H9 (cell line): ENCODE measurements at regions not wholly inside any gene's neighbourhood (a gene's known extent, or its start where the extent isn't known, plus 50 kb on each side); places are given as distances from the start of the nearest gene placed in this dataset.

ENCODE experiments used
- DNase-seq: peaks from one replicate; pipeline ENCODE4 v3.0.0-alpha.2; 2017
- H2AFZ ChIP-seq: one replicate; pipeline ENCODE4 v1.6.1; 2013; ENCODE audit warnings: mild to moderate bottlenecking, low read length, control low read depth, moderate library complexity
- H2AK5ac ChIP-seq: 2 replicates; pipeline ENCODE4 v1.6.1; 2013; ENCODE audit warnings: low read length, control low read depth, mixed read lengths; ENCODE audit not compliant: insufficient read length
- H2BK120ac ChIP-seq: one replicate; pipeline ENCODE4 v1.6.1; 2013; ENCODE audit warnings: low read depth, mild to moderate bottlenecking, low read length, control low read depth, inconsistent platforms; ENCODE audit not compliant: poor library complexity, severe bottlenecking
- H2BK12ac ChIP-seq: 2 replicates; pipeline ENCODE4 v1.6.1; 2013; ENCODE audit warnings: low read length, control low read depth, mixed read lengths, low read depth; ENCODE audit not compliant: insufficient read length
- H2BK15ac ChIP-seq: 2 replicates; pipeline ENCODE4 v1.6.1; 2013; ENCODE audit warnings: low read depth, low read length, control low read depth
- H2BK20ac ChIP-seq: one replicate; pipeline ENCODE4 v1.6.1; 2013; ENCODE audit warnings: low read depth, mild to moderate bottlenecking, low read length, control low read depth, inconsistent platforms; ENCODE audit not compliant: poor library complexity, severe bottlenecking
- H2BK5ac ChIP-seq: 2 replicates; pipeline ENCODE4 v1.6.1; 2013; ENCODE audit warnings: low read length, control low read depth, mixed read lengths; ENCODE audit not compliant: insufficient read length
- H3K14ac ChIP-seq: 2 replicates; pipeline ENCODE4 v1.6.1; 2013; ENCODE audit warnings: low read length, control low read depth; ENCODE audit not compliant: insufficient read depth
- H3K18ac ChIP-seq: 2 replicates; pipeline ENCODE4 v1.6.1; 2013; ENCODE audit warnings: low read depth, mild to moderate bottlenecking, mixed read lengths, low read length, control low read depth; ENCODE audit not compliant: insufficient read length
- H3K23ac ChIP-seq: 2 replicates; pipeline ENCODE4 v1.6.1; 2013; ENCODE audit warnings: low read length, control low read depth, mixed read lengths, low read depth; ENCODE audit not compliant: insufficient read length
- H3K23me2 ChIP-seq: 2 replicates; pipeline ENCODE4 v1.6.1; 2013; ENCODE audit warnings: low read depth, mild to moderate bottlenecking, mixed read lengths, low read length, control low read depth; ENCODE audit not compliant: insufficient read length, poor library complexity, severe bottlenecking
- H3K27ac ChIP-seq: 2 replicates; pipeline ENCODE4 v1.5.1; 2013; ENCODE audit warnings: low read length, control low read depth, mixed read lengths, low read depth; ENCODE audit not compliant: insufficient read length
- H3K27me3 ChIP-seq: 2 replicates; pipeline ENCODE4 v1.6.1; 2013; ENCODE audit warnings: low read length, control low read depth, inconsistent platforms; ENCODE audit not compliant: insufficient read depth
- H3K4ac ChIP-seq: 2 replicates; pipeline ENCODE4 v1.6.1; 2013; ENCODE audit warnings: low read depth, mild to moderate bottlenecking, control low read depth, inconsistent platforms, low read length, moderate library complexity
- H3K4me1 ChIP-seq: 2 replicates; pipeline ENCODE4 v1.6.1; 2013; ENCODE audit warnings: low read length, control low read depth, inconsistent platforms; ENCODE audit not compliant: insufficient read depth
- H3K4me2 ChIP-seq: 2 replicates; pipeline ENCODE4 v1.6.1; 2013; ENCODE audit warnings: low read length, control low read depth, mixed read lengths; ENCODE audit not compliant: insufficient read length, insufficient read depth
- H3K56ac ChIP-seq: 2 replicates; pipeline ENCODE4 v1.6.1; 2013; ENCODE audit warnings: low read depth, mild to moderate bottlenecking, mixed read lengths, low read length, control low read depth; ENCODE audit not compliant: insufficient read length
- H3K79me1 ChIP-seq: 2 replicates; pipeline ENCODE4 v1.6.1; 2013; ENCODE audit warnings: low read depth, mild to moderate bottlenecking, moderate library complexity, low read length, control low read depth, inconsistent platforms; ENCODE audit not compliant: insufficient read depth, poor library complexity, severe bottlenecking
- H3K79me2 ChIP-seq: 2 replicates; pipeline ENCODE4 v1.6.1; 2013; ENCODE audit warnings: low read length, control low read depth, inconsistent platforms; ENCODE audit not compliant: insufficient read depth
- H3K9ac ChIP-seq: 2 replicates; pipeline ENCODE4 v1.6.1; 2013; ENCODE audit warnings: low read length, control low read depth, mixed read lengths; ENCODE audit not compliant: insufficient read length; ENCODE audit errors: extremely low read depth
- H3K9me3 ChIP-seq: one replicate; pipeline ENCODE4 v1.6.1; 2013; ENCODE audit warnings: low read depth, low read length, inconsistent platforms; ENCODE audit not compliant: control insufficient read depth
- H3T11ph ChIP-seq: one replicate; pipeline ENCODE4 v1.6.1; 2013; ENCODE audit warnings: mild to moderate bottlenecking, low read length, control low read depth, inconsistent platforms
- H4K20me1 ChIP-seq: one replicate; pipeline ENCODE4 v1.6.1; 2013; ENCODE audit not compliant: control insufficient read depth, insufficient read length, insufficient read depth
- H4K5ac ChIP-seq: 2 replicates; pipeline ENCODE4 v1.6.1; 2013; ENCODE audit warnings: low read depth, mild to moderate bottlenecking, mixed read lengths, low read length, control low read depth; ENCODE audit not compliant: insufficient read length
- H4K8ac ChIP-seq: replicated peaks from 2 replicates; pipeline ENCODE4 v1.6.1; 2013; ENCODE audit warnings: low read length, control low read depth, mixed read lengths, low read depth; ENCODE audit not compliant: insufficient read length
- H4K91ac ChIP-seq: 2 replicates; pipeline ENCODE4 v1.6.1; 2013; ENCODE audit warnings: low read depth, mild to moderate bottlenecking, moderate library complexity, mixed read lengths, low read length, control low read depth; ENCODE audit not compliant: insufficient read length
- H3K27ac Mint-ChIP-seq, 3 experiments: 2 replicates in 2 of 3; 3 replicates in 1 of 3; pipeline ENCODE4 v1.8.0; 2020 to 2021; ENCODE audit warnings: mixed read lengths in 3 of 3, mild to moderate bottlenecking in 1 of 3, moderate library complexity in 1 of 3
- H3K27me3 Mint-ChIP-seq: 2 replicates; pipeline ENCODE4 v1.8.0; 2021; ENCODE audit warnings: low read depth, mild to moderate bottlenecking, moderate library complexity, mixed read lengths
- H3K36me3 Mint-ChIP-seq, 3 experiments: 2 replicates in 2 of 3; 3 replicates in 1 of 3; pipeline ENCODE4 v1.8.0; 2020 to 2021; ENCODE audit warnings: low read depth in 3 of 3, mixed read lengths in 3 of 3; ENCODE audit not compliant: insufficient read depth in 1 of 3
- H3K4me1 Mint-ChIP-seq, 2 experiments: 2 replicates each; pipeline ENCODE4 v1.8.0; 2020; ENCODE audit warnings: mixed read lengths in 2 of 2
- H3K4me3 Mint-ChIP-seq, 2 experiments: 2 replicates in 1 of 2; 3 replicates in 1 of 2; pipeline ENCODE4 v1.8.0; 2020 to 2021; ENCODE audit warnings: mild to moderate bottlenecking in 2 of 2, mixed read lengths in 2 of 2, moderate library complexity in 1 of 2
- H3K9me3 Mint-ChIP-seq, 2 experiments: 2 replicates in 1 of 2; 3 replicates in 1 of 2; pipeline ENCODE4 v1.8.0; 2020; ENCODE audit warnings: mild to moderate bottlenecking in 2 of 2, mixed read lengths in 2 of 2, moderate library complexity in 1 of 2
- WGBS: extraction: QIAGEN DNeasy Blood & Tissue Kit; methylation state at CpG from one replicate; pipeline ENCODE4 v1.1.7; 2013; ENCODE audit warnings: missing lambda C conversion rate, low lambda C conversion rate, mixed read lengths; ENCODE audit not compliant: insufficient read length; ENCODE audit errors: extremely low coverage; 5-methylcytosine and 5-hydroxymethylcytosine counted together
- TF ChIP-seq, protein P1 (sequence below): fragments of 200-600 bp; sonication (generic); conservative IDR thresholded peaks from 3 replicates; pipeline ENCODE4 v1.8.0; 2021; ENCODE audit warnings: antibody characterized with exemption, mild to moderate bottlenecking

DNA sequence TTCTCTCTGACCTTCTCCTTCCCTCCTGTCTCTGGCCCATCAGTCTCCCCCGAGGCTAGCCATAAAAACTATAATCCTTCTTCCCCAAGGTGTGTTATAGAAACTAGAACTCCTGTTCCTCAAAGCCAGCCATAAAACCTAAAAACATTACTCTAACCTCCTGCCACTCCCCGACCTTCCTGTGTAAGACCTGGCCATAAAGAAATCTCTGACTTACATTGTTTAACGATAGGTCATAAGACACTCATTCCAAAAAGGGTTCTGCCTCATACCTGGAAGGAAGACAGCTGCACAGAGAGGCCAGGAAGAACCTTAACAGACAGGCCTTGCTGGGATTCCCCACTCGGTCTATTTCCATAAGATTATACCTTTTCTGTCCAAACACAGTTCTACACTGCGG lies 70.9 kb upstream of the EEA1 start:
- H3K36me3 Mint-ChIP-seq, result no peaks in the 10 kb centered on the region
- no peaks in the 10 kb centered on the region for H3K4me1 ChIP-seq
- H2BK15ac ChIP-seq, result no peak overlapping the region
- H3K56ac ChIP-seq, result no peak overlapping the region
- peak overlapping the region in 1 of 3 experiments; percentile 39; a peak in 1 of 7 replicates for H3K27ac Mint-ChIP-seq
- no peak overlapping the region for H3K4me3 Mint-ChIP-seq
- no peak overlapping the region for H2AFZ ChIP-seq
- no peaks in the 10 kb centered on the region for H3K9me3 Mint-ChIP-seq
- H2BK12ac ChIP-seq, result no peak overlapping the region
- H2BK5ac ChIP-seq, result no peak overlapping the region
- H3T11ph ChIP-seq, result no peak overlapping the region
- no peak overlapping the region for H3K27ac ChIP-seq
- H3K23ac ChIP-seq, result no peak overlapping the region
- no peak overlapping the region for H2BK120ac ChIP-seq
- no peaks in the 10 kb centered on the region for H3K9me3 ChIP-seq
- no peak overlapping the region for H3K14ac ChIP-seq
- no peak overlapping the region for H4K8ac ChIP-seq
- WGBS, result no CpG with 5 or more reads among the region's 5 CpGs
- H3K27me3 ChIP-seq, result no peaks in the 10 kb centered on the region
- no peak overlapping the region for H2BK20ac ChIP-seq
- H3K9ac ChIP-seq, result no peak overlapping the region
- peaks cover 4 to 12% of the 10 kb centered on the region in 2 experiments; a peak in 3 of 4 replicates for H3K4me1 Mint-ChIP-seq
- no peak overlapping the region for H3K4me2 ChIP-seq
- TF ChIP-seq, protein P1, sequence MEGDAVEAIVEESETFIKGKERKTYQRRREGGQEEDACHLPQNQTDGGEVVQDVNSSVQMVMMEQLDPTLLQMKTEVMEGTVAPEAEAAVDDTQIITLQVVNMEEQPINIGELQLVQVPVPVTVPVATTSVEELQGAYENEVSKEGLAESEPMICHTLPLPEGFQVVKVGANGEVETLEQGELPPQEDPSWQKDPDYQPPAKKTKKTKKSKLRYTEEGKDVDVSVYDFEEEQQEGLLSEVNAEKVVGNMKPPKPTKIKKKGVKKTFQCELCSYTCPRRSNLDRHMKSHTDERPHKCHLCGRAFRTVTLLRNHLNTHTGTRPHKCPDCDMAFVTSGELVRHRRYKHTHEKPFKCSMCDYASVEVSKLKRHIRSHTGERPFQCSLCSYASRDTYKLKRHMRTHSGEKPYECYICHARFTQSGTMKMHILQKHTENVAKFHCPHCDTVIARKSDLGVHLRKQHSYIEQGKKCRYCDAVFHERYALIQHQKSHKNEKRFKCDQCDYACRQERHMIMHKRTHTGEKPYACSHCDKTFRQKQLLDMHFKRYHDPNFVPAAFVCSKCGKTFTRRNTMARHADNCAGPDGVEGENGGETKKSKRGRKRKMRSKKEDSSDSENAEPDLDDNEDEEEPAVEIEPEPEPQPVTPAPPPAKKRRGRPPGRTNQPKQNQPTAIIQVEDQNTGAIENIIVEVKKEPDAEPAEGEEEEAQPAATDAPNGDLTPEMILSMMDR, result no peak
- H3K27me3 Mint-ChIP-seq, result no peaks in the 10 kb centered on the region
- no peak for DNase-seq
- H3K79me2 ChIP-seq, result no peaks in the 10 kb centered on the region
- H3K23me2 ChIP-seq, result no peaks in the 10 kb centered on the region
- H3K4ac ChIP-seq, result no peak overlapping the region
- no peaks in the 10 kb centered on the region for H4K20me1 ChIP-seq
- H3K18ac ChIP-seq, result no peak overlapping the region
- H4K5ac ChIP-seq, result no peak overlapping the region
- no peak overlapping the region for H2AK5ac ChIP-seq
- H4K91ac ChIP-seq, result no peak overlapping the region
- H3K79me1 ChIP-seq, result no peaks in the 10 kb centered on the region
